DND-41 (cell line): ENCODE measurements at regions not wholly inside any gene's neighbourhood (a gene's known extent, or its start where the extent isn't known, plus 50 kb on each side); places are given as distances from the start of the nearest gene placed in this dataset.

ENCODE experiments used
- ATAC-seq: fragments of 200-7000 bp; cut with Tn5 transposase; 3 replicates; pipeline ENCODE4 v1.9.1; 2021; ENCODE audit warnings: low read depth; ENCODE audit not compliant: insufficient read depth
- DNase-seq: peaks from one replicate; pipeline ENCODE4 v3.0.0-alpha.2; 2020
- H2AFZ ChIP-seq: 2 replicates; pipeline ENCODE4 v1.6.0; 2012; ENCODE audit warnings: low read depth, low read length
- H3K27ac ChIP-seq: 2 replicates; pipeline ENCODE4 v1.5.1; 2012; ENCODE audit warnings: low read length, inconsistent platforms
- H3K27me3 ChIP-seq: fragments of 200-600 bp; sonication (generic); 2 replicates; pipeline ENCODE4 v1.6.0; 2012; ENCODE audit warnings: low read length, mild to moderate bottlenecking, inconsistent platforms; ENCODE audit not compliant: insufficient read depth, poor library complexity
- H3K36me3 ChIP-seq: 2 replicates; pipeline ENCODE4 v1.5.1; 2012; ENCODE audit warnings: low read length, inconsistent platforms; ENCODE audit not compliant: insufficient read depth
- H3K4me1 ChIP-seq: 2 replicates; pipeline ENCODE4 v1.5.1; 2012; ENCODE audit warnings: mild to moderate bottlenecking, low read length; ENCODE audit not compliant: insufficient read depth
- H3K4me2 ChIP-seq: 2 replicates; pipeline ENCODE4 v1.6.0; 2012; ENCODE audit warnings: mild to moderate bottlenecking, moderate library complexity, low read length, inconsistent platforms; ENCODE audit not compliant: insufficient read depth
- H3K4me3 ChIP-seq, 2 experiments: fragments of 200-600 bp in 1 of 2; shearing (Covaris generic) in 1 of 2; 2 replicates each; pipeline ENCODE4 v1.5.1; 2012 to 2016; ENCODE audit warnings: inconsistent platforms in 2 of 2, low read length in 2 of 2, mild to moderate bottlenecking in 2 of 2, low read depth in 1 of 2, moderate library complexity in 1 of 2
- H3K79me2 ChIP-seq: 2 replicates; pipeline ENCODE4 v1.6.0; 2012; ENCODE audit warnings: low read length, inconsistent platforms; ENCODE audit not compliant: insufficient read depth
- H3K9ac ChIP-seq: 2 replicates; pipeline ENCODE4 v1.6.0; 2012; ENCODE audit warnings: low read depth, mild to moderate bottlenecking, inconsistent platforms, low read length, moderate library complexity
- H3K9me3 ChIP-seq: 2 replicates; pipeline ENCODE4 v1.5.1; 2012; ENCODE audit warnings: low read length, moderate library complexity, mild to moderate bottlenecking, inconsistent platforms; ENCODE audit not compliant: insufficient read depth, severe bottlenecking
- H4K20me1 ChIP-seq: 2 replicates; pipeline ENCODE4 v1.6.0; 2012; ENCODE audit warnings: low read length; ENCODE audit not compliant: insufficient read depth
- EZH2 ChIP-seq: IDR thresholded peaks from 3 replicates; pipeline ENCODE4 v1.6.1; 2012; ENCODE audit warnings: borderline replicate concordance, low read depth, mild to moderate bottlenecking, moderate library complexity, low read length, inconsistent platforms; ENCODE audit not compliant: severe bottlenecking
- TF ChIP-seq, protein P1 (sequence below): IDR thresholded peaks from 2 replicates; pipeline ENCODE4 v1.5.1; 2012; ENCODE audit warnings: borderline replicate concordance, low read length, moderate library complexity, mild to moderate bottlenecking; ENCODE audit not compliant: poor library complexity, severe bottlenecking; ENCODE audit errors: extremely low read depth

DNA sequence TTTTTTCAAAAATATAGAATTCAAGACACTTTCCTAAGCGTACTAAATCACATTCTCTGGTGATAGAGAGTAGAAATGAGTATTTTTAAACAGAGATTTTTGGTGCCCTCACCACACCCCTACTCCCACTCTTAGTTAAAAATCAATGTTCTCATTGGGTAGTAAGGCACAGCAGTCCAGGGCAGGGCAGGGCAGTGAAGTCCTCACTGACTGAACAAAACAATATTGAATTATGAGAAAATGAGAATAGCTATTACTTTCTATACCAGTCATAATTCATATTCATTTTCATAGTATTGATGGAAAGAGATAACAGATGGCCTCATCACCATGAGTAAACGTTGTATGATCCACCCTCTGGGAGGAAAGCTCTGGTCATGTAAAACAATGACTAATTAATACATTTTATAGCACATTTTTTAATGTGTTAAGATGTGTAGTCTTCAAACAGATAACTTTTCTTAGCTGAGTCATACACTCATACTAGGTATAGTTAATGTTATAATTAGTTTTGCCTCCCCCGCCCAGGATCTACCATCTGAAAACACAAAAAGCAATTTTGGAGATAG lies 686.1 kb downstream of the KCNJ3 start:
- Histone ChIP-seq H3K4me3 (no peak overlapping the region), H3K27me3 (no peaks in the 10 kb centered on the region), H3K9ac (no peak overlapping the region), H3K36me3 (no peaks in the 10 kb centered on the region), H3K9me3 (no peaks in the 10 kb centered on the region), H3K4me2 (no peak overlapping the region), H4K20me1 (no peaks in the 10 kb centered on the region), H3K4me1 (no peaks in the 10 kb centered on the region), H2AFZ (no peak overlapping the region), H3K27ac (no peak overlapping the region), H3K79me2 (no peaks in the 10 kb centered on the region)
- ATAC-seq (no peak), DNase-seq (no peak)
- TF ChIP-seq, protein P1, sequence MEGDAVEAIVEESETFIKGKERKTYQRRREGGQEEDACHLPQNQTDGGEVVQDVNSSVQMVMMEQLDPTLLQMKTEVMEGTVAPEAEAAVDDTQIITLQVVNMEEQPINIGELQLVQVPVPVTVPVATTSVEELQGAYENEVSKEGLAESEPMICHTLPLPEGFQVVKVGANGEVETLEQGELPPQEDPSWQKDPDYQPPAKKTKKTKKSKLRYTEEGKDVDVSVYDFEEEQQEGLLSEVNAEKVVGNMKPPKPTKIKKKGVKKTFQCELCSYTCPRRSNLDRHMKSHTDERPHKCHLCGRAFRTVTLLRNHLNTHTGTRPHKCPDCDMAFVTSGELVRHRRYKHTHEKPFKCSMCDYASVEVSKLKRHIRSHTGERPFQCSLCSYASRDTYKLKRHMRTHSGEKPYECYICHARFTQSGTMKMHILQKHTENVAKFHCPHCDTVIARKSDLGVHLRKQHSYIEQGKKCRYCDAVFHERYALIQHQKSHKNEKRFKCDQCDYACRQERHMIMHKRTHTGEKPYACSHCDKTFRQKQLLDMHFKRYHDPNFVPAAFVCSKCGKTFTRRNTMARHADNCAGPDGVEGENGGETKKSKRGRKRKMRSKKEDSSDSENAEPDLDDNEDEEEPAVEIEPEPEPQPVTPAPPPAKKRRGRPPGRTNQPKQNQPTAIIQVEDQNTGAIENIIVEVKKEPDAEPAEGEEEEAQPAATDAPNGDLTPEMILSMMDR: no peak
- no peak for TF ChIP-seq EZH2

DNA sequence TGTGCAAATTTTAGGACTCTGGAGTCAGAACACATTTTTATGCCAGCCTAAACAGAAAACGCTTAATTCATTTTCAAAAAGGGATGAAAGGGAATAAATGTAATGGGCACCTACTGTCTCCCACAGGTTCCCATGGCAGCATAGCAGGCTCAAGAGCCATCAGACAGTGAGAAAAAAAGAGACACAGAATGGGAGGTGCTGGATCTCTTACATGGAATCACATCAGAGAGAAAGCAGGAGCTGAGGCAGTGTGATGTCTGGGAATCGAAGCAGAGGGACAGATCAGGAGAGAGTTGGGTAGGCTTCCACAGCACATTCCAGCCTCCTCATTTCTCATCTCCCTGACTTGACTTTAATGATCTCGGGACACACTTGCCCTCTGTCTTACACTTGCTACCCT lies 684.3 kb downstream of the KCNJ3 start:
- ATAC-seq: no peak
- H3K4me2 ChIP-seq: no peak overlapping the region
- H2AFZ ChIP-seq: no peak overlapping the region
- H3K4me1 ChIP-seq: peaks cover 8% of the 10 kb centered on the region
- TF ChIP-seq, protein P1: no peak
- H3K36me3 ChIP-seq: no peaks in the 10 kb centered on the region
- H3K9ac ChIP-seq: no peak overlapping the region
- H3K79me2 ChIP-seq: no peaks in the 10 kb centered on the region
- H4K20me1 ChIP-seq: no peaks in the 10 kb centered on the region
- no peak overlapping the region for H3K27ac ChIP-seq
- no peak for DNase-seq
- no peak overlapping the region for H3K4me3 ChIP-seq
- H3K9me3 ChIP-seq: no peaks in the 10 kb centered on the region
- no peaks in the 10 kb centered on the region for H3K27me3 ChIP-seq

DNA sequence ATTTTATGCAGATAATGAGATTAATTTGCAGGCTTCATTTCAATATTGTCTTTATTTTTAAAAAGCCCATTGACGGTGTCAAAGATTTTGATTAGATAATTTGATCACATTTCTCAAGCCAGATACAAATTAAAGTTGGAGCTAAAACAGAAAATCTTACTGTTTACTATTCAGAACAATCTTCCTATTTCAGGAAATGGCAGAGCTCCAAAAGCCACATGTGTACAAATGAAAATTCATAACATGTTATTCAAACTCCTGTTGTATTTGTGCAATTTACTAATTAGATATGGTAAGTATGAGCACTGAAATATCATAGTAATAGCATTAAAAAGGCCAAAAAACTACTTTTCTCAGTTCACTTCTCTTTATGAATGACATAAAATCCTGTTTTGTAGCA lies 682.9 kb downstream of the KCNJ3 start:
- Histone ChIP-seq H3K27ac (no peak overlapping the region), H3K4me3 (no peak overlapping the region), H3K79me2 (no peaks in the 10 kb centered on the region), H3K4me2 (no peak overlapping the region), H3K9me3 (no peaks in the 10 kb centered on the region), H2AFZ (no peak overlapping the region), H3K27me3 (no peaks in the 10 kb centered on the region), H3K9ac (no peak overlapping the region), H3K36me3 (no peaks in the 10 kb centered on the region), H4K20me1 (no peaks in the 10 kb centered on the region), H3K4me1 (peaks cover 8% of the 10 kb centered on the region)
- TF ChIP-seq, protein P1: no peak
- no peak for TF ChIP-seq EZH2
- DNase-seq: no peak
- ATAC-seq: no peak

DNA sequence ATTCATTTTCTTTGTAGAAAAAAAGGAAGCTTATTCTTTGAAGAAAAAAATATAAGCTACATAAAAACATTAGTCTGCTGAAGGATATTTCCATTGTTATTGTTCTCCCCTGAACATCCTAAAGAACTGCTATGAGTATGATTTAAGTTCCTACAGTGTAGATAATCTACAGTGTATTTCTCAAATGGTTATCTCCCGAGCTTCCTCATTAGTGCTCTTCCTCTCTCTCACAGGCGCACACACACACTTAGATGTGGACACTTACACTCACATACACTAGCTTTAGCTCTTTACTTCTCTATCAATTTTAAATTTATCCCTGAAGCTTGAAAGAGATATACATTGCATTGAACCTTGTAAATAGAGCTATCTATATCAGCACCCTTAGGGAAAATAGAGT lies 681.0 kb downstream of the KCNJ3 start:
- H3K9me3 ChIP-seq: no peaks in the 10 kb centered on the region
- no peaks in the 10 kb centered on the region for H4K20me1 ChIP-seq
- no peaks in the 10 kb centered on the region for H3K36me3 ChIP-seq
- no peak overlapping the region for H3K4me2 ChIP-seq
- H3K4me1 ChIP-seq: peaks cover 8% of the 10 kb centered on the region
- H2AFZ ChIP-seq: no peak overlapping the region
- no peak overlapping the region for H3K4me3 ChIP-seq
- H3K9ac ChIP-seq: no peak overlapping the region
- no peaks in the 10 kb centered on the region for H3K27me3 ChIP-seq
- DNase-seq (no peak), ATAC-seq (no peak)
- TF ChIP-seq, protein P1: no peak
- no peak for TF ChIP-seq EZH2
- no peak overlapping the region for H3K27ac ChIP-seq
- H3K79me2 ChIP-seq: no peaks in the 10 kb centered on the region
